K562 (cell line): ENCODE measurements at regions not wholly inside any gene's neighbourhood (a gene's known extent, or its start where the extent isn't known, plus 50 kb on each side); places are given as distances from the start of the nearest gene placed in this dataset.

ENCODE experiments used
- CUX1 ChIP-seq: fragments of 200-800 bp; sonication (Bioruptor generic); IDR thresholded peaks from 2 replicates; pipeline ENCODE4 v1.6.1; 2016; ENCODE audit warnings: missing genetic modification characterization, missing compliant biosample characterization
- FOXO4 ChIP-seq: fragments of 450-650 bp; formaldehyde crosslinking; IDR thresholded peaks from 2 replicates; pipeline ENCODE4 v1.4.0; 2020; ENCODE audit warnings: mild to moderate bottlenecking, moderate library complexity
- GABPA ChIP-seq: fragments of 200-800 bp; sonication (Bioruptor generic); conservative IDR thresholded peaks from 2 replicates; pipeline ENCODE4 v1.6.1; 2016; ENCODE audit warnings: low read depth, missing genetic modification characterization, missing compliant biosample characterization
- HNRNPK ChIP-seq: fragments of 200-400 bp; formaldehyde crosslinking; IDR thresholded peaks from one replicate; pipeline ENCODE4 v1.6.1; 2018; ENCODE audit warnings: mild to moderate bottlenecking, low read depth, low read length; ENCODE audit not compliant: poor library complexity, severe bottlenecking
- MEF2D ChIP-seq: conservative IDR thresholded peaks from 2 replicates; pipeline ENCODE4 v1.6.1; 2016; ENCODE audit warnings: low read depth, missing genetic modification characterization, missing compliant biosample characterization
- ZNF407 ChIP-seq: fragments of 450-650 bp; IDR thresholded peaks from 2 replicates; pipeline ENCODE4 v1.6.1; 2016; ENCODE audit warnings: low read depth

- TF ChIP-seq ZNF407 (no peak), MEF2D (tag) (no peak), GABPA (tag) (no peak), CUX1 (CRISPR knock-in tag) (no peak), HNRNPK (no peak), FOXO4 (CRISPR knock-in tag) (no peak)
These were observed 53.1 kb upstream of the GALNT15 start (continued) for GRCh38 chr3:16121391-16121790.
